ENCODE measurements at regions not wholly inside any gene's neighbourhood (a gene's known extent, or its start where the extent isn't known, plus 50 kb on each side); places are given as distances from the start of the nearest gene placed in this dataset.

DNA sequence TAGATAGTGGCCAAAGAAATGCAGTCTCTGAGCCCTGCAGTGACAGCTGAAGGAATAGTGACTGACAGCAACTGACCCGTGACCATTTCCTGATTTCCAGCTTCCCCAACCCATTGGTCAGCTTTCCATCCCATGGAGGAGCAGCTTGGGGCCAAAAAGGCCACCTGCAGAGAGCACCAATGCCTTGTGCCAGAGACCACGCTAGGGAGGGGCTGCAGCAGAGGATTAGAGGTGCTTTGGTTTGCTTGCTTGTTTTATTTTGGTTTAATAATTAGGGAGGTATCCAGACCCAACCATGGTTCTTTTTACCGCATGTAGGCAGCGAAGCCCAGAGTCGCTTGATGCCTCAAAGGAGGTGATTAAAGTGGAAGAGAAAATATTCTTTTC lies 61.3 kb upstream of the SIAH1 start:
- no peak overlapping the region for H3K9ac ChIP-seq (ENCODE audit: insufficient read depth in 1 of 2, low read length in 2 of 2)
- ATAC-seq (ENCODE audit: insufficient read depth, low FRiP score), result no peak
- DNase-seq, result no peak
- H3K36me3 ChIP-seq (ENCODE audit: control insufficient read depth in 4 of 4, insufficient read depth in 4 of 4, low read length in 4 of 4), result no peaks in the 10 kb centered on the region
- H3K9me3 ChIP-seq (ENCODE audit: control insufficient read depth in 4 of 4, insufficient read depth in 3 of 4, low read length in 3 of 4), result no peaks in the 10 kb centered on the region
- TF ChIP-seq, protein P1, sequence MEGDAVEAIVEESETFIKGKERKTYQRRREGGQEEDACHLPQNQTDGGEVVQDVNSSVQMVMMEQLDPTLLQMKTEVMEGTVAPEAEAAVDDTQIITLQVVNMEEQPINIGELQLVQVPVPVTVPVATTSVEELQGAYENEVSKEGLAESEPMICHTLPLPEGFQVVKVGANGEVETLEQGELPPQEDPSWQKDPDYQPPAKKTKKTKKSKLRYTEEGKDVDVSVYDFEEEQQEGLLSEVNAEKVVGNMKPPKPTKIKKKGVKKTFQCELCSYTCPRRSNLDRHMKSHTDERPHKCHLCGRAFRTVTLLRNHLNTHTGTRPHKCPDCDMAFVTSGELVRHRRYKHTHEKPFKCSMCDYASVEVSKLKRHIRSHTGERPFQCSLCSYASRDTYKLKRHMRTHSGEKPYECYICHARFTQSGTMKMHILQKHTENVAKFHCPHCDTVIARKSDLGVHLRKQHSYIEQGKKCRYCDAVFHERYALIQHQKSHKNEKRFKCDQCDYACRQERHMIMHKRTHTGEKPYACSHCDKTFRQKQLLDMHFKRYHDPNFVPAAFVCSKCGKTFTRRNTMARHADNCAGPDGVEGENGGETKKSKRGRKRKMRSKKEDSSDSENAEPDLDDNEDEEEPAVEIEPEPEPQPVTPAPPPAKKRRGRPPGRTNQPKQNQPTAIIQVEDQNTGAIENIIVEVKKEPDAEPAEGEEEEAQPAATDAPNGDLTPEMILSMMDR (IDR thresholded peaks at IDR 0.05; ENCODE audit: control extremely low read depth, extremely low read depth), result no peak
- H3K4me3 ChIP-seq, result no peak overlapping the region
- H3K4me1 ChIP-seq (ENCODE audit: control insufficient read depth in 5 of 5, insufficient read depth in 5 of 5, low read length in 5 of 5), result peaks cover 0 to 7% (median 0%) of the 10 kb centered on the region in 5 donors
- H3K27ac ChIP-seq (ENCODE audit: low read depth in 1 of 2, low read length in 1 of 2), result no peak overlapping the region
- H3K27me3 ChIP-seq (ENCODE audit: control insufficient read depth in 3 of 3, insufficient read depth in 3 of 3, low read length in 2 of 3), result no peaks in the 10 kb centered on the region
- WGBS, 2 donors, result 79 to 82% methylated on average over 5 of the region's 5 CpGs

DNA sequence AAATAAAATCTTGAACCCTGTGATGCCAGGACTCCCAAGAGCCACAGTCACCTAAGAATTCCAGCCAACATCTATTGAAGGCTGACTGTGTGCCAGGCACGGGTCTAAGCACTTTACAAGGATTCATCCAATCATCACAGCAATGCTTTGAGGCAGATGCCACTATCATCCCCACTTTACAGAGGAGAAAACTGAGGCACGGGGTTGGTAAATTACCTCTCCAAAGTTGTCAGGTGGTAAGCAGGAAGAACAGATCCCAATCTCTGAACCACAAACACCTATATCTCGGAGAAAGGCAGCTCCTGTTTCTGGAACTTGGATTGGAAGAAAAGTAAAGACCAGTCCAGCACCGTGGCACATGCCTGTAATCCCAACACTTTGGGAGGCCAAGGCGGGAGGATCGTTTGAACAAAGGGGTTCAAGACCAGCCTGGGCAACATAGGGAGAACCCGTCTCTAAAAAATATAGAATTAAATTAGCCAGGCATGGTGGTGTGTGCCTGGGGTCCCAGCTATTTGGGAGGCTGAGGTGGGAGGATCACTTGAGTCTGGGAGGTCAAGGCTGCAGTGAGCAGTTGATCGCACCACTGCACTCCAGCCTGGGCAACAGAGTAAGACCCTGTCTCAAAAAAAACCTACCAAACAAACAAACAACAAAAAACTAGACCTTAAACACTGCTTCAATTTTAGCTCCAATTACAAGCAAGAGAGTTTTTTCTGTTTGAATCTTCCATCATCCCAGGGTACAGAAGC lies 60.7 kb upstream of the SIAH1 start:
- 95 to 96% methylated on average over 8 of the region's 8 CpGs for WGBS, 2 donors

DNA sequence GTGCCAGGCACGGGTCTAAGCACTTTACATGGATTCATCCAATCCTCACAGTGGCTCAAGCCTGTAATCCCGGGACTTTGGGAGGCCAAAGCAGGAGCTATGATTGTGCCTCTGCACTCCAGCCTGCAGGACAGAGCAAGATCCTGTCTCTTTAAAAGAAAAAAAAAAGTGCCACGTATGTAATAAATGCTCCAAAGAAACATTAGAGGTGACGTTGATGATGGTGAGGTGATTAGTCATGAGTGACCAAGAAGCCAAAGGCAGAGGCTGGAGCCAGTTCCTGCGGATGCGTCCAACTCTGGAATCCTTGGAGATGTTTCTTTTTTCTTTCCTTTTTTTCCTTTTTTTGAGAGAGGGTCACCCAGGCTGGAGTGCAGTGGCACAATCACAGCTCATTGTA lies 59.4 kb upstream of the SIAH1 start:
- Histone ChIP-seq H3K9me3 (ENCODE audit: control insufficient read depth in 4 of 4, insufficient read depth in 3 of 4, low read length in 3 of 4) (no peaks in the 10 kb centered on the region), H3K4me3 (no peak overlapping the region), H3K4me1 (ENCODE audit: control insufficient read depth in 5 of 5, insufficient read depth in 5 of 5, low read length in 5 of 5) (peaks cover 0 to 7% (median 0%) of the 10 kb centered on the region in 5 donors), H3K27me3 (ENCODE audit: control insufficient read depth in 3 of 3, insufficient read depth in 3 of 3, low read length in 2 of 3) (peaks cover 0 to 4% (median 0%) of the 10 kb centered on the region in 3 donors), H3K9ac (ENCODE audit: insufficient read depth in 1 of 2, low read length in 2 of 2) (no peak overlapping the region), H3K27ac (ENCODE audit: low read depth in 1 of 2, low read length in 1 of 2) (peak overlapping the region; percentile 43 to 85), H3K36me3 (ENCODE audit: control insufficient read depth in 4 of 4, insufficient read depth in 4 of 4, low read length in 4 of 4) (no peaks in the 10 kb centered on the region)
- WGBS, 2 donors, result 50 to 68% methylated on average over 6 of the region's 6 CpGs
- ATAC-seq (ENCODE audit: insufficient read depth, low FRiP score) (peak; percentile 41), DNase-seq (peak in 2 of 3 donors; percentile 27 to 67)
- TF ChIP-seq, protein P1 (IDR thresholded peaks at IDR 0.05; ENCODE audit: control extremely low read depth, extremely low read depth), result no peak

More for the DNA sequence above, 60.7 kb upstream of the SIAH1 start:
- no peak for DNase-seq
- Histone ChIP-seq H3K9me3 (ENCODE audit: control insufficient read depth in 4 of 4, insufficient read depth in 3 of 4, low read length in 3 of 4) (no peaks in the 10 kb centered on the region), H3K27ac (ENCODE audit: low read depth in 1 of 2, low read length in 1 of 2) (peak overlapping the region in 1 of 2 donors; percentile 43), H3K27me3 (ENCODE audit: control insufficient read depth in 3 of 3, insufficient read depth in 3 of 3, low read length in 2 of 3) (peaks cover 0 to 4% (median 0%) of the 10 kb centered on the region in 3 donors), H3K9ac (ENCODE audit: insufficient read depth in 1 of 2, low read length in 2 of 2) (no peak overlapping the region), H3K36me3 (ENCODE audit: control insufficient read depth in 4 of 4, insufficient read depth in 4 of 4, low read length in 4 of 4) (no peaks in the 10 kb centered on the region), H3K4me1 (ENCODE audit: control insufficient read depth in 5 of 5, insufficient read depth in 5 of 5, low read length in 5 of 5) (peaks cover 0 to 7% (median 0%) of the 10 kb centered on the region in 5 donors), H3K4me3 (no peak overlapping the region)
- ATAC-seq (ENCODE audit: insufficient read depth, low FRiP score), result no peak
- TF ChIP-seq, protein P1 (IDR thresholded peaks at IDR 0.05; ENCODE audit: control extremely low read depth, extremely low read depth), result no peak
